Body of pancreas (tissue), 4 donors: ENCODE measurements at regions not wholly inside any gene's neighbourhood (a gene's known extent, or its start where the extent isn't known, plus 50 kb on each side); places are given as distances from the start of the nearest gene placed in this dataset.

ENCODE experiments used
- ATAC-seq: fragments of 150-250 bp; one replicate; pipeline ENCODE4 v1.9.1; 2016
- DNase-seq, 4 donors: peaks; one replicate each; pipeline ENCODE4 v3.0.0-alpha.2; 2019
- H3K27ac ChIP-seq, 4 donors: fragments of 200-600 bp; sonication (generic); 1 replicate in 3 of 4; 2 replicates in 1 of 4; pipeline versions ENCODE4 v1.5.1 to v1.6.1; 2016 to 2019; ENCODE audit warnings: mild to moderate bottlenecking in 1 of 4, mixed read lengths in 1 of 4, moderate library complexity in 1 of 4
- H3K27me3 ChIP-seq, 2 donors: fragments of 200-600 bp; sonication (generic); one replicate each; pipeline ENCODE4 v1.6.0; 2016; ENCODE audit warnings: mild to moderate bottlenecking in 1 of 2
- H3K36me3 ChIP-seq, 2 donors: fragments of 200-600 bp; sonication (generic); replicated peaks in 1 of 2; 2 replicates each; pipeline ENCODE4 v1.5.1; 2016; ENCODE audit warnings: low read depth in 2 of 2; ENCODE audit not compliant: insufficient read depth in 1 of 2
- H3K4me1 ChIP-seq: fragments of 200-600 bp; sonication (generic); one replicate; pipeline ENCODE4 v1.6.0; 2016
- H3K4me3 ChIP-seq, 2 donors: fragments of 200-600 bp; sonication (generic); 1 replicate in 1 of 2; 2 replicates in 1 of 2; pipeline ENCODE4 v1.5.1; 2016 to 2019
- H3K9me3 ChIP-seq, 3 donors: fragments of 200-600 bp; sonication (generic); 1 replicate in 2 of 3; 2 replicates in 1 of 3; pipeline ENCODE4 v1.5.1; 2016
- CTCF ChIP-seq, 7 experiments: fragments of 450-650 bp in 4 of 7; fragments of 200-600 bp in 3 of 7; sonication (generic) in 3 of 7; IDR thresholded peaks; one replicate each; pipeline ENCODE4 v1.5.1; 2016 to 2019; ENCODE audit warnings: antibody characterized with exemption in 7 of 7
- POLR2A ChIP-seq, 3 donors: fragments of 450-650 bp; IDR thresholded peaks; one replicate each; pipeline ENCODE4 v1.6.1; 2016; ENCODE audit warnings: antibody characterized with exemption in 3 of 3, mild to moderate bottlenecking in 2 of 3
- WGBS, 2 donors: methylation state at CpG; one replicate each; pipeline ENCODE4 v1.1.5; 2017; 5-methylcytosine and 5-hydroxymethylcytosine counted together
- intact Hi-C: fragments of 100-400 bp; cut with DNase I; formaldehyde crosslinking; loops from one replicate; pipeline ENCODE4 v1.15.1; 2023

GRCh38 chr5:117461966-117462365 lies 887.3 kb upstream of the SEMA6A start:
- WGBS, 2 donors = 61 to 82% methylated on average over 2 of the region's 2 CpGs
- intact Hi-C loops = no loop called here
- no peak for DNase-seq

GRCh38 chr5:117461403-117461802 lies 886.8 kb upstream of the SEMA6A start:
- WGBS, 2 donors = 67 to 68% methylated on average over 1 of the region's 1 CpG
- DNase-seq (no peak), ATAC-seq (no peak)
- intact Hi-C loops = no loop called here
- no peak overlapping the region for H3K27ac ChIP-seq
- no peak for TF ChIP-seq CTCF (IDR thresholded peaks at IDR 0.05)
- TF ChIP-seq POLR2A (IDR thresholded peaks at IDR 0.05) = no peak
- H3K9me3 ChIP-seq = no peaks in the 10 kb centered on the region
- no peaks in the 10 kb centered on the region for H3K27me3 ChIP-seq
- H3K4me1 ChIP-seq = no peaks in the 10 kb centered on the region
- H3K36me3 ChIP-seq = no peaks in the 10 kb centered on the region
- H3K4me3 ChIP-seq = no peak overlapping the region

More at GRCh38 chr5:117461966-117462365, 887.3 kb upstream of the SEMA6A start:
- Histone ChIP-seq H3K27me3 (no peaks in the 10 kb centered on the region), H3K36me3 (no peaks in the 10 kb centered on the region), H3K4me3 (no peak overlapping the region), H3K9me3 (no peaks in the 10 kb centered on the region), H3K27ac (no peak overlapping the region), H3K4me1 (no peaks in the 10 kb centered on the region)
- no peak for TF ChIP-seq POLR2A (IDR thresholded peaks at IDR 0.05)
- TF ChIP-seq CTCF (IDR thresholded peaks at IDR 0.05) = no peak
- no peak for ATAC-seq

GRCh38 chr5:117457656-117458055 lies 883.0 kb upstream of the SEMA6A start:
- Histone ChIP-seq H3K27ac (no peak overlapping the region), H3K9me3 (no peaks in the 10 kb centered on the region), H3K4me3 (no peak overlapping the region), H3K27me3 (no peaks in the 10 kb centered on the region), H3K4me1 (no peaks in the 10 kb centered on the region), H3K36me3 (no peaks in the 10 kb centered on the region)
- DNase-seq (no peak), ATAC-seq (no peak)
- TF ChIP-seq CTCF (IDR thresholded peaks at IDR 0.05) (no peak), POLR2A (IDR thresholded peaks at IDR 0.05) (no peak)
- intact Hi-C loops = no loop called here
- WGBS, 2 donors = 95 to 98% methylated on average over 1 of the region's 1 CpG

- no peak overlapping the region for H3K4me3 ChIP-seq
- TF ChIP-seq CTCF (IDR thresholded peaks at IDR 0.05) (no peak), POLR2A (IDR thresholded peaks at IDR 0.05) (no peak)
- ATAC-seq = no peak
- intact Hi-C loops = no loop called here
- H3K36me3 ChIP-seq = no peaks in the 10 kb centered on the region
- 49 to 53% methylated on average over 4 of the region's 4 CpGs for WGBS, 2 donors
- no peaks in the 10 kb centered on the region for H3K27me3 ChIP-seq
- no peak overlapping the region for H3K27ac ChIP-seq
- no peaks in the 10 kb centered on the region for H3K9me3 ChIP-seq
- DNase-seq = no peak
- H3K4me1 ChIP-seq = no peaks in the 10 kb centered on the region
Measured at GRCh38 chr5:117456866-117457470, 882.3 kb upstream of the SEMA6A start.
